ENCODE measurements at regions not wholly inside any gene's neighbourhood (a gene's known extent, or its start where the extent isn't known, plus 50 kb on each side); places are given as distances from the start of the nearest gene placed in this dataset.

GRCh38 chr15:87599616-87600015 is 656.9 kb downstream of the NTRK3 start:
- Mint-ChIP-seq H3K4me1 (peaks cover 4% of the 10 kb centered on the region), H3K27ac (no peak overlapping the region), H3K27me3 (ENCODE audit: insufficient read depth) (no peaks in the 10 kb centered on the region), H3K36me3 (ENCODE audit: low read depth) (no peaks in the 10 kb centered on the region), H3K4me3 (no peak overlapping the region), H3K9me3 (no peaks in the 10 kb centered on the region)
- H3K27ac ChIP-seq (ENCODE audit: low read depth, low read length): no peak overlapping the region
- 92 to 95% methylated on average over 2 to 3 of the region's 4 CpGs for WGBS, 2 experiments (ENCODE audit: insufficient coverage in 1 of 2, insufficient read length in 1 of 2)
- no peaks in the 10 kb centered on the region for H3K27me3 ChIP-seq (ENCODE audit: control insufficient read depth, insufficient read depth, low read length, poor library complexity, severe bottlenecking)
- H3K4me3 ChIP-seq (ENCODE audit: low read length): no peak overlapping the region
- H3K36me3 ChIP-seq (ENCODE audit: control insufficient read depth, insufficient read depth, low read length): no peaks in the 10 kb centered on the region
- no peak overlapping the region for H3K9ac ChIP-seq (ENCODE audit: extremely low read depth, low read length, poor library complexity, severe bottlenecking)
- no peaks in the 10 kb centered on the region for H3K4me1 ChIP-seq (ENCODE audit: control insufficient read depth, insufficient read depth, low read length)
- H3K9me3 ChIP-seq (ENCODE audit: control insufficient read depth, low read length): no peaks in the 10 kb centered on the region
- no peak for DNase-seq
- no peak for TF ChIP-seq CTCF (conservative IDR thresholded peaks at IDR 0.05)

GRCh38 chr15:87597346-87598052 is 659.0 kb downstream of the NTRK3 start:
- Histone ChIP-seq H3K27me3 (ENCODE audit: control insufficient read depth, insufficient read depth, low read length, poor library complexity, severe bottlenecking) (no peaks in the 10 kb centered on the region), H3K9ac (ENCODE audit: extremely low read depth, low read length, poor library complexity, severe bottlenecking) (no peak overlapping the region), H3K4me1 (ENCODE audit: control insufficient read depth, insufficient read depth, low read length) (no peaks in the 10 kb centered on the region), H3K9me3 (ENCODE audit: control insufficient read depth, low read length) (no peaks in the 10 kb centered on the region), H3K36me3 (ENCODE audit: control insufficient read depth, insufficient read depth, low read length) (no peaks in the 10 kb centered on the region), H3K27ac (ENCODE audit: low read depth, low read length) (no peak overlapping the region), H3K4me3 (ENCODE audit: low read length) (no peak overlapping the region)
- Mint-ChIP-seq H3K27me3 (ENCODE audit: insufficient read depth) (no peaks in the 10 kb centered on the region), H3K27ac (no peak overlapping the region), H3K36me3 (ENCODE audit: low read depth) (no peaks in the 10 kb centered on the region), H3K4me3 (no peak overlapping the region), H3K4me1 (peaks cover 4% of the 10 kb centered on the region), H3K9me3 (peaks cover 6% of the 10 kb centered on the region)
- TF ChIP-seq CTCF (conservative IDR thresholded peaks at IDR 0.05): no peak
- 80 to 98% methylated on average over 1 to 2 of the region's 2 CpGs for WGBS, 2 experiments (ENCODE audit: insufficient coverage in 1 of 2, insufficient read length in 1 of 2)
- DNase-seq: no peak

DNA sequence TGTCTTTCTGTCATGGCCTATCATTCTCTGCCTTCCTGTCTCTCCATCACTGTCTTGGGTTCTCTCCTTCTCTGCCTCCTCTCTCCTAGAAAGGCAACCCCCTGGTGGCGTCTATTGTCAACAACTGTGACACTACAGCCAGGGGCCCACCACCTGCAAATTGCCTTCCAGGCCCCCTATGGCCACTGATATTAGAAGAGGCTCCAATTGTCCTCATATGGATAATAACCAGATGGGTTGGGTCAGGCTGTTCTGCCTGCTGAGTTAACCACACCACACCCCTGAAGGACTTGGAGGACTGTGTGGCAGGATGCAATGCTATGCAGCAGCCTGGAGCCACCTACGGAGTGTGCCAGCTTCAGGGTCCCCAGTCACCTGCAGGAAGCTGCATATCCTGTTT is 665.0 kb downstream of the NTRK3 start:
- no peak overlapping the region for H3K4me3 ChIP-seq (ENCODE audit: low read length)
- no peaks in the 10 kb centered on the region for H3K9me3 ChIP-seq (ENCODE audit: control insufficient read depth, low read length)
- H3K27me3 ChIP-seq (ENCODE audit: control insufficient read depth, insufficient read depth, low read length, poor library complexity, severe bottlenecking): no peaks in the 10 kb centered on the region
- Mint-ChIP-seq H3K4me3 (no peak overlapping the region), H3K27ac (no peak overlapping the region), H3K27me3 (ENCODE audit: insufficient read depth) (no peaks in the 10 kb centered on the region), H3K9me3 (peaks cover 10% of the 10 kb centered on the region), H3K4me1 (peaks cover 11% of the 10 kb centered on the region), H3K36me3 (ENCODE audit: low read depth) (no peaks in the 10 kb centered on the region)
- peak; percentile 67 for DNase-seq
- H3K4me1 ChIP-seq (ENCODE audit: control insufficient read depth, insufficient read depth, low read length): peaks cover 2% of the 10 kb centered on the region
- no peaks in the 10 kb centered on the region for H3K36me3 ChIP-seq (ENCODE audit: control insufficient read depth, insufficient read depth, low read length)
- H3K9ac ChIP-seq (ENCODE audit: extremely low read depth, low read length, poor library complexity, severe bottlenecking): no peak overlapping the region
- peak; percentile 53 for TF ChIP-seq CTCF (conservative IDR thresholded peaks at IDR 0.05)
- H3K27ac ChIP-seq (ENCODE audit: low read depth, low read length): no peak overlapping the region
- 84 to 100% methylated on average over 2 of the region's 2 CpGs for WGBS, 2 experiments (ENCODE audit: insufficient coverage in 1 of 2, insufficient read length in 1 of 2)

Data from endodermal cell (in vitro differentiated cells).